ENCODE measurements at regions not wholly inside any gene's neighbourhood (a gene's known extent, or its start where the extent isn't known, plus 50 kb on each side); places are given as distances from the start of the nearest gene placed in this dataset.

- Histone ChIP-seq H3K36me3 (ENCODE audit: control insufficient read depth in 3 of 3, insufficient read depth in 3 of 3, low read length in 3 of 3) (no peaks in the 10 kb centered on the region), H3K27me3 (ENCODE audit: control insufficient read depth in 3 of 3, insufficient read depth in 3 of 3, low read length in 3 of 3) (no peaks in the 10 kb centered on the region), H3K9me3 (ENCODE audit: control insufficient read depth in 3 of 3, low read length in 3 of 3) (no peaks in the 10 kb centered on the region), H3K4me3 (ENCODE audit: low read length in 3 of 3) (no peak overlapping the region), H3K27ac (ENCODE audit: low read depth, low read length) (no peak overlapping the region), H3K9ac (ENCODE audit: low read depth in 1 of 3, low read length in 3 of 3) (no peak overlapping the region), H3K4me1 (ENCODE audit: control insufficient read depth in 3 of 3, insufficient read depth in 3 of 3, low read length in 3 of 3) (no peaks in the 10 kb centered on the region)
These were observed 91.5 kb downstream of the RAD51AP2 start for GRCh38 chr2:17426743-17427142.

- H3K4me3 ChIP-seq (ENCODE audit: low read length in 3 of 3) = no peak overlapping the region
- no peaks in the 10 kb centered on the region for H3K36me3 ChIP-seq (ENCODE audit: control insufficient read depth in 3 of 3, insufficient read depth in 3 of 3, low read length in 3 of 3)
- H3K27ac ChIP-seq (ENCODE audit: low read depth, low read length) = no peak overlapping the region
- no peak overlapping the region for H3K9ac ChIP-seq (ENCODE audit: low read depth in 1 of 3, low read length in 3 of 3)
- no peaks in the 10 kb centered on the region for H3K9me3 ChIP-seq (ENCODE audit: control insufficient read depth in 3 of 3, low read length in 3 of 3)
- no peaks in the 10 kb centered on the region for H3K4me1 ChIP-seq (ENCODE audit: control insufficient read depth in 3 of 3, insufficient read depth in 3 of 3, low read length in 3 of 3)
- no peaks in the 10 kb centered on the region for H3K27me3 ChIP-seq (ENCODE audit: control insufficient read depth in 3 of 3, insufficient read depth in 3 of 3, low read length in 3 of 3)
These were observed 96.2 kb downstream of the RAD51AP2 start for GRCh38 chr2:17422061-17422460.

DNA sequence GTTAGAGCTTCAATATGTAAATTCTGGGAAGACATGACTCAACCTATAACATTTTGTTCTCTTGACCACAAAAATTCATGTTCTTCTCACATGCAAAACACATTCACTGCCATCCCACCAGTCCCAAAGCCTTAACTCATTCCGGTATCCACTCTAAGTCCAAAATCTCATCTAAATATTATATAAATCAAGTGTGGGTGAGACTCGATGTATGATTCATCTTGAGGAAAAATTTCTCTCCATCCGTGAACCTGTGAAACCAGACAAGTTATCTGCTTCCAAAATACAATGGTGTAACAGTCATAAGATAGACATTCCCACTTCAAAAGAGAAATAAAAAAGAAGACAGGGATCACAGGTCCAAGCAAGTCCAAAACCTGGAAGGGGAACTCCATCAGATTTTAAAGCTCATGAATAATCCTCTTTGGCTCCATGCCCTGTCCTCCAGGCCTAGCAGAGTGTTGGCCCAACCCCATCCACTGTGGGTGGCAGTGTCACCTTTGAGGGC lies 101.3 kb downstream of the RAD51AP2 start:
- H3K4me3 ChIP-seq (ENCODE audit: low read length in 3 of 3) = no peak overlapping the region
- H3K27ac ChIP-seq (ENCODE audit: low read depth, low read length) = no peak overlapping the region
- H3K36me3 ChIP-seq (ENCODE audit: control insufficient read depth in 3 of 3, insufficient read depth in 3 of 3, low read length in 3 of 3) = no peaks in the 10 kb centered on the region
- H3K4me1 ChIP-seq (ENCODE audit: control insufficient read depth in 3 of 3, insufficient read depth in 3 of 3, low read length in 3 of 3) = no peaks in the 10 kb centered on the region
- no peak overlapping the region for H3K9ac ChIP-seq (ENCODE audit: low read depth in 1 of 3, low read length in 3 of 3)
- H3K27me3 ChIP-seq (ENCODE audit: control insufficient read depth in 3 of 3, insufficient read depth in 3 of 3, low read length in 3 of 3) = no peaks in the 10 kb centered on the region
- H3K9me3 ChIP-seq (ENCODE audit: control insufficient read depth in 3 of 3, low read length in 3 of 3) = no peaks in the 10 kb centered on the region

DNA sequence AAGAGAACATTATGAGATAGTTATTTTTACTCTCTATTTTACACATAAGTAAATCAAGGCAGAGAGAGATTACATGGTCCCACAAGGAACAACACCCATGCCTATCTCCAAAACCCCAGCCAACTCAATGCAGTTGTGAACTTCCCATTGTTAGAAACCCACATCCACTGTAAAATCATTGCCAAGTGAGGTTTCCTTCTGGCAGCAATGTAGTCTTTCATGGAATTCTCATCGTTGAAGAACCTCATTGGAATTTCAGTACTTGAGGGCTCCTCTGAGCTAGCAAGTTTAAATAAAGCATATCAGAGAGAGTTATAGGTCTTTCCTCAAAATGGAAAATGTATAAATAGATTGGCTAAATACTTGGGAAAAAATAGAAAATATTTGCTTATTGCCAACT lies 105.2 kb downstream of the RAD51AP2 start:
- no peak overlapping the region for H3K9ac ChIP-seq (ENCODE audit: low read depth in 1 of 3, low read length in 3 of 3)
- no peaks in the 10 kb centered on the region for H3K27me3 ChIP-seq (ENCODE audit: control insufficient read depth in 3 of 3, insufficient read depth in 3 of 3, low read length in 3 of 3)
- H3K27ac ChIP-seq (ENCODE audit: low read depth, low read length) = no peak overlapping the region
- H3K4me1 ChIP-seq (ENCODE audit: control insufficient read depth in 3 of 3, insufficient read depth in 3 of 3, low read length in 3 of 3) = no peaks in the 10 kb centered on the region
- H3K4me3 ChIP-seq (ENCODE audit: low read length in 3 of 3) = no peak overlapping the region
- H3K9me3 ChIP-seq (ENCODE audit: control insufficient read depth in 3 of 3, low read length in 3 of 3) = peaks cover 0 to 2% (median 0%) of the 10 kb centered on the region in 3 donors
- no peaks in the 10 kb centered on the region for H3K36me3 ChIP-seq (ENCODE audit: control insufficient read depth in 3 of 3, insufficient read depth in 3 of 3, low read length in 3 of 3)

DNA sequence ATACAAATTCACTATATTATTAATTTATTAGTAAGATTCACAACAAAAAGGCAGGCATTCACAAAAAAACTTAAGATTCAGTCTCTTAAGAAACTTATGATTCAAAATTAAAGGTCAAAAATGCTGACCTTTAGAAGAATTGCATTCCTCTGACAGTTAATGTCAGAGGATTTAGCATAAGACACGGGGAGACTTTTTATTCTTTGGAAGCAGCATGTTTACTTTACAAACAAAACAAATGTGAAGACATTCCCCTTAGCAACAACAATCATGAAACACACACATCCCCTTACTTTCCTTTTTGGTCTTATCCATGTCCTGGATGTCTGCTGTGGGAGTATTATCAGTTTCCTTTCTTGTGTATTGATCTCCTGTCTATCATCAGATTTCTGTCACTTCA lies 117.1 kb downstream of the RAD51AP2 start:
- Histone ChIP-seq H3K9ac (ENCODE audit: low read depth in 1 of 3, low read length in 3 of 3) (no peak overlapping the region), H3K27me3 (ENCODE audit: control insufficient read depth in 3 of 3, insufficient read depth in 3 of 3, low read length in 3 of 3) (no peaks in the 10 kb centered on the region), H3K4me1 (ENCODE audit: control insufficient read depth in 3 of 3, insufficient read depth in 3 of 3, low read length in 3 of 3) (no peaks in the 10 kb centered on the region), H3K27ac (ENCODE audit: low read depth, low read length) (no peak overlapping the region), H3K9me3 (ENCODE audit: control insufficient read depth in 3 of 3, low read length in 3 of 3) (peaks cover 0 to 3% (median 2%) of the 10 kb centered on the region in 3 donors), H3K36me3 (ENCODE audit: control insufficient read depth in 3 of 3, insufficient read depth in 3 of 3, low read length in 3 of 3) (no peaks in the 10 kb centered on the region), H3K4me3 (ENCODE audit: low read length in 3 of 3) (no peak overlapping the region)

- Histone ChIP-seq H3K4me3 (ENCODE audit: low read length in 3 of 3) (no peak overlapping the region), H3K27me3 (ENCODE audit: control insufficient read depth in 3 of 3, insufficient read depth in 3 of 3, low read length in 3 of 3) (no peaks in the 10 kb centered on the region), H3K27ac (ENCODE audit: low read depth, low read length) (no peak overlapping the region), H3K4me1 (ENCODE audit: control insufficient read depth in 3 of 3, insufficient read depth in 3 of 3, low read length in 3 of 3) (no peaks in the 10 kb centered on the region), H3K9ac (ENCODE audit: low read depth in 1 of 3, low read length in 3 of 3) (no peak overlapping the region), H3K9me3 (ENCODE audit: control insufficient read depth in 3 of 3, low read length in 3 of 3) (no peaks in the 10 kb centered on the region), H3K36me3 (ENCODE audit: control insufficient read depth in 3 of 3, insufficient read depth in 3 of 3, low read length in 3 of 3) (no peaks in the 10 kb centered on the region)
These were observed 119.5 kb downstream of the RAD51AP2 start for GRCh38 chr2:17398770-17399169.

DNA sequence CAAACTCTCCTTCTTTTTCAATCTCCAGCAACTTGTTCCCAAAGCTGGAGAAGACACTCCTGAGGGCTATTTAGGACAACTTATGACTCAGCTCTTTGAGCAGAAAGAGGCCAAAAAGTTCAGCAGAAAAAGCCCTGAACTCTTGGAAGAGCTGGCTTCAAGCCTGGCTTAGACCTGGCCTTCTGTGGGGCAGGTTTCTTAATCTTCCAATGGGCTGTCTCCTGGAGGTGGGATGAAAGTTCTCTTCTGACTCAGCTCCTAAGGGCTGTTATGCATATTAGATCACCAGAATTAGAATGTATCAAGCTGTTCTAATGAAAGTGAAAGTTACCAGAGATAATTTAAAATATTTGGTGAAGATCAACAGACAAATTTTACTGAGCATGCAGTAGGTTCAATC lies 129.4 kb downstream of the RAD51AP2 start:
- no peaks in the 10 kb centered on the region for H3K9me3 ChIP-seq (ENCODE audit: control insufficient read depth in 3 of 3, low read length in 3 of 3)
- H3K4me1 ChIP-seq (ENCODE audit: control insufficient read depth in 3 of 3, insufficient read depth in 3 of 3, low read length in 3 of 3) = no peaks in the 10 kb centered on the region
- no peak overlapping the region for H3K4me3 ChIP-seq (ENCODE audit: low read length in 3 of 3)
- H3K27ac ChIP-seq (ENCODE audit: low read depth, low read length) = no peak overlapping the region
- no peaks in the 10 kb centered on the region for H3K36me3 ChIP-seq (ENCODE audit: control insufficient read depth in 3 of 3, insufficient read depth in 3 of 3, low read length in 3 of 3)
- no peaks in the 10 kb centered on the region for H3K27me3 ChIP-seq (ENCODE audit: control insufficient read depth in 3 of 3, insufficient read depth in 3 of 3, low read length in 3 of 3)
- H3K9ac ChIP-seq (ENCODE audit: low read depth in 1 of 3, low read length in 3 of 3) = no peak overlapping the region

DNA sequence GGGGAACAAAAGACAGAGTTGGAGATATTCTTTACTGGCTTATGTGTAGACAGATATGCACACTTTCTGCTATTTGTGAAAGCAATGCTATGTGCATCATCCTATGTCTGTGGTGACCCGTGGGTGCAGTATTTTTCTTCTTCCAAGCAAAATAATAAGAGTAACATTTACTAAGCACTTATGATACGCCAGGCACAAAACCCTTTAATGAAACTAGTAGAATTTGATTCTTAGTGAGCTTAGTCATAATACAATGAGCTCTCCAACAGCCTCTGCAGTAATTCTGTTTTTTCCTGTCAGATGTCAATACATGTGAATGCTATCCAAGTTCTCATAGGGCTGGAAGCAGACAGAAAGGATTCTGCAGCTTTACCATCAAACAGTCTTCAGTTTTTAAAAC lies 130.6 kb downstream of the RAD51AP2 start:
- no peak overlapping the region for H3K9ac ChIP-seq (ENCODE audit: low read depth in 1 of 3, low read length in 3 of 3)

DNA sequence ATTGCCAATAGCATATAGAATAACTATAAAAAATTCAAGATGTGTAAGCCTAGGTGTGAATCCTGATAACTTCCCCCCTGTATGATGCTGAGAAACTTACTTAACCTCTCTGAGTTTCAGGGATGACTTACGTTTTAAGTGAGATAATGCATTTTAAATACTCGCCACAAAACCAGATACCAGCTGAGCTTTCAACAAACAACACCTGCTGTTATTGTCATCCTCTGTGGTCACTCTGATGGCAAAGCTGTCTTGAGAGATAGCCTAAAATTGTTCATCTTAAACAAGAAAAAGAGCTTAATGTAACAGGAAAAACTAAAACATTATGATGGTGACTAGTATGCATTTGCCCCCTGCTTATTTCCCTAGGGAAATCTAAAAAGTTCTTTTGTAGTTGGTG lies 131.5 kb downstream of the RAD51AP2 start:
- Histone ChIP-seq H3K4me1 (ENCODE audit: control insufficient read depth in 3 of 3, insufficient read depth in 3 of 3, low read length in 3 of 3) (no peaks in the 10 kb centered on the region), H3K9ac (ENCODE audit: low read depth in 1 of 3, low read length in 3 of 3) (no peak overlapping the region), H3K36me3 (ENCODE audit: control insufficient read depth in 3 of 3, insufficient read depth in 3 of 3, low read length in 3 of 3) (no peaks in the 10 kb centered on the region), H3K9me3 (ENCODE audit: control insufficient read depth in 3 of 3, low read length in 3 of 3) (no peaks in the 10 kb centered on the region), H3K4me3 (ENCODE audit: low read length in 3 of 3) (no peak overlapping the region), H3K27me3 (ENCODE audit: control insufficient read depth in 3 of 3, insufficient read depth in 3 of 3, low read length in 3 of 3) (no peaks in the 10 kb centered on the region), H3K27ac (ENCODE audit: low read depth, low read length) (no peak overlapping the region)

More for the DNA sequence above, 130.6 kb downstream of the RAD51AP2 start:
- Histone ChIP-seq H3K27me3 (ENCODE audit: control insufficient read depth in 3 of 3, insufficient read depth in 3 of 3, low read length in 3 of 3) (no peaks in the 10 kb centered on the region), H3K4me1 (ENCODE audit: control insufficient read depth in 3 of 3, insufficient read depth in 3 of 3, low read length in 3 of 3) (no peaks in the 10 kb centered on the region), H3K27ac (ENCODE audit: low read depth, low read length) (no peak overlapping the region), H3K9me3 (ENCODE audit: control insufficient read depth in 3 of 3, low read length in 3 of 3) (no peaks in the 10 kb centered on the region), H3K4me3 (ENCODE audit: low read length in 3 of 3) (no peak overlapping the region), H3K36me3 (ENCODE audit: control insufficient read depth in 3 of 3, insufficient read depth in 3 of 3, low read length in 3 of 3) (no peaks in the 10 kb centered on the region)

DNA sequence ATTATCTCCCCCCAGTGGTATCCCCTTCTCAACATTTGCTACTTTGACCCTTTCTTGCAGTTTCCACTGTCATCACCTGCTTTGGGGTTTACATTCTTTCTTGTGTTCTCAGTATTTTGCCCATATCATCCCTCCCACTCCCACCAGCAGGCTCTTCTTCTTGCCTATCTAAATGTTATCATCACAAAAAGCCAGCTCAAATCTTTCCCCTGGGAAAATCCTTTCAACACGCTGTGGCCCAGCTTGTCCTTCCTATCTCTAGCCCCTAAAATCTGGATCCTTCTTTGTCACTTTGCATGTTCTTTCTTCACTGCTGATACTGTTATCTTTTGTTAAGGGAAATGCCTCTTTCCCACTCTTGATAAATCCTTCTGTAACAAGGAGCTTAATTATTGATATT lies 138.2 kb downstream of the RAD51AP2 start:
- H3K27me3 ChIP-seq (ENCODE audit: control insufficient read depth in 3 of 3, insufficient read depth in 3 of 3, low read length in 3 of 3) = no peaks in the 10 kb centered on the region
- H3K9me3 ChIP-seq (ENCODE audit: control insufficient read depth in 3 of 3, low read length in 3 of 3) = no peaks in the 10 kb centered on the region
- H3K4me1 ChIP-seq (ENCODE audit: control insufficient read depth in 3 of 3, insufficient read depth in 3 of 3, low read length in 3 of 3) = no peaks in the 10 kb centered on the region
- no peaks in the 10 kb centered on the region for H3K36me3 ChIP-seq (ENCODE audit: control insufficient read depth in 3 of 3, insufficient read depth in 3 of 3, low read length in 3 of 3)
- H3K4me3 ChIP-seq (ENCODE audit: low read length in 3 of 3) = no peak overlapping the region
- H3K9ac ChIP-seq (ENCODE audit: low read depth in 1 of 3, low read length in 3 of 3) = no peak overlapping the region
- no peak overlapping the region for H3K27ac ChIP-seq (ENCODE audit: low read depth, low read length)

- no peak overlapping the region for H3K4me3 ChIP-seq (ENCODE audit: low read length in 3 of 3)
- H3K36me3 ChIP-seq (ENCODE audit: control insufficient read depth in 3 of 3, insufficient read depth in 3 of 3, low read length in 3 of 3) = no peaks in the 10 kb centered on the region
These were observed 143.0 kb downstream of the RAD51AP2 start for GRCh38 chr2:17375262-17375661.

More at GRCh38 chr2:17375262-17375661, 143.0 kb downstream of the RAD51AP2 start:
- H3K4me1 ChIP-seq (ENCODE audit: control insufficient read depth in 3 of 3, insufficient read depth in 3 of 3, low read length in 3 of 3) = no peaks in the 10 kb centered on the region
- H3K27me3 ChIP-seq (ENCODE audit: control insufficient read depth in 3 of 3, insufficient read depth in 3 of 3, low read length in 3 of 3) = no peaks in the 10 kb centered on the region
- no peaks in the 10 kb centered on the region for H3K9me3 ChIP-seq (ENCODE audit: control insufficient read depth in 3 of 3, low read length in 3 of 3)
- no peak overlapping the region for H3K9ac ChIP-seq (ENCODE audit: low read depth in 1 of 3, low read length in 3 of 3)
- H3K27ac ChIP-seq (ENCODE audit: low read depth, low read length) = no peak overlapping the region

Data from skeletal muscle tissue (tissue), 3 donors.